Calu3 (cell line): ENCODE measurements at regions not wholly inside any gene's neighbourhood (a gene's known extent, or its start where the extent isn't known, plus 50 kb on each side); places are given as distances from the start of the nearest gene placed in this dataset.

Experiments
- BruUV-seq: library from RNA; stranded (reverse); fragments of 400-500 nt; replicated peaks from 2 replicates; lab custom pipeline; 2021; lab: Mats Ljungman, UMichigan
- CTCF ChIA-PET: fragments of 300-600 bp; sonication (Branson Sonifier 250); formaldehyde crosslinking; loops from one replicate; lab custom pipeline; 2022; ENCODE audit warnings: antibody characterized with exemption; lab: Charles Lee
- DNase-seq: peaks from one replicate; pipeline ENCODE4 v3.0.0; 2022
- H3K27ac Mint-ChIP-seq: one replicate; pipeline ENCODE4 v1.8.0; 2022; ENCODE audit warnings: mixed read lengths; ENCODE audit not compliant: unreplicated experiment
- H3K27me3 Mint-ChIP-seq: one replicate; pipeline ENCODE4 v1.8.0; 2022; ENCODE audit warnings: mixed read lengths; ENCODE audit not compliant: unreplicated experiment
- H3K36me3 Mint-ChIP-seq: one replicate; pipeline ENCODE4 v1.8.0; 2022; ENCODE audit warnings: mild to moderate bottlenecking, moderate library complexity, mixed read lengths; ENCODE audit not compliant: insufficient read depth, unreplicated experiment
- H3K4me1 Mint-ChIP-seq: one replicate; pipeline ENCODE4 v1.8.0; 2022; ENCODE audit warnings: mild to moderate bottlenecking, low read depth, mixed read lengths; ENCODE audit not compliant: unreplicated experiment
- H3K4me3 Mint-ChIP-seq: one replicate; pipeline ENCODE4 v1.8.0; 2022; ENCODE audit warnings: mild to moderate bottlenecking, low read depth, moderate library complexity, mixed read lengths; ENCODE audit not compliant: unreplicated experiment
- H3K9me3 Mint-ChIP-seq: one replicate; pipeline ENCODE4 v1.8.0; 2022; ENCODE audit warnings: low read depth, mixed read lengths; ENCODE audit not compliant: unreplicated experiment
- intact Hi-C: fragments of 100-400 bp; cut with micrococcal nuclease; formaldehyde crosslinking; loops from one replicate; pipeline ENCODE4 v1.10.0; 2022; ENCODE audit not compliant: unreplicated experiment
- TF ChIP-seq, protein P1 (sequence below): fragments of 200-600 bp; IDR thresholded peaks from one replicate; pipeline ENCODE4 v1.8.0; 2022; ENCODE audit warnings: antibody characterized with exemption; ENCODE audit not compliant: unreplicated experiment

DNA sequence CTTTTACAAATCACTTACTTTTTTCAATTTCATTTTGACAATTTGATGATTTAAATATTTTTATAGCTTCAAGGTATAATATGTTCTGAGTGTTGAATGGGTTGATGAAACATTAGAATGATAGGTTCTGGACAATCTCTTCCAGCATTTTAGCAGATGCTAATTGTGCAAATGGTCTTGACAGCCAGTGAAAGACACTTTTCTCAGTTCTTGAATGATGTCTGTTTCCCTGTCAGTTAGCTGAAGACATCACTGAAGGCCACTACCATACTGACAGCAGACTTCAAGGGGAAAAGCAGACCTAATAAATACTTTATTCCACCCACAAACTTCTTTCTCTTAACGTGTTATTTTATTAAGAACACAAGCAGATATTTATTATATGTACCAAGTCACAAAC, 498.6 kb downstream of the GRXCR1 start:
- no peaks in the 10 kb centered on the region for H3K9me3 Mint-ChIP-seq
- no peak overlapping the region for H3K27ac Mint-ChIP-seq
- no peak for DNase-seq
- TF ChIP-seq, protein P1, sequence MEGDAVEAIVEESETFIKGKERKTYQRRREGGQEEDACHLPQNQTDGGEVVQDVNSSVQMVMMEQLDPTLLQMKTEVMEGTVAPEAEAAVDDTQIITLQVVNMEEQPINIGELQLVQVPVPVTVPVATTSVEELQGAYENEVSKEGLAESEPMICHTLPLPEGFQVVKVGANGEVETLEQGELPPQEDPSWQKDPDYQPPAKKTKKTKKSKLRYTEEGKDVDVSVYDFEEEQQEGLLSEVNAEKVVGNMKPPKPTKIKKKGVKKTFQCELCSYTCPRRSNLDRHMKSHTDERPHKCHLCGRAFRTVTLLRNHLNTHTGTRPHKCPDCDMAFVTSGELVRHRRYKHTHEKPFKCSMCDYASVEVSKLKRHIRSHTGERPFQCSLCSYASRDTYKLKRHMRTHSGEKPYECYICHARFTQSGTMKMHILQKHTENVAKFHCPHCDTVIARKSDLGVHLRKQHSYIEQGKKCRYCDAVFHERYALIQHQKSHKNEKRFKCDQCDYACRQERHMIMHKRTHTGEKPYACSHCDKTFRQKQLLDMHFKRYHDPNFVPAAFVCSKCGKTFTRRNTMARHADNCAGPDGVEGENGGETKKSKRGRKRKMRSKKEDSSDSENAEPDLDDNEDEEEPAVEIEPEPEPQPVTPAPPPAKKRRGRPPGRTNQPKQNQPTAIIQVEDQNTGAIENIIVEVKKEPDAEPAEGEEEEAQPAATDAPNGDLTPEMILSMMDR, result no peak
- H3K27me3 Mint-ChIP-seq, result no peaks in the 10 kb centered on the region
- CTCF ChIA-PET, result no interaction called here
- no peaks in the 10 kb centered on the region for H3K36me3 Mint-ChIP-seq
- intact Hi-C loops, result no loop called here
- H3K4me3 Mint-ChIP-seq, result no peak overlapping the region
- no peaks in the 10 kb centered on the region for H3K4me1 Mint-ChIP-seq
- BruUV-seq, result no TSS peak

DNA sequence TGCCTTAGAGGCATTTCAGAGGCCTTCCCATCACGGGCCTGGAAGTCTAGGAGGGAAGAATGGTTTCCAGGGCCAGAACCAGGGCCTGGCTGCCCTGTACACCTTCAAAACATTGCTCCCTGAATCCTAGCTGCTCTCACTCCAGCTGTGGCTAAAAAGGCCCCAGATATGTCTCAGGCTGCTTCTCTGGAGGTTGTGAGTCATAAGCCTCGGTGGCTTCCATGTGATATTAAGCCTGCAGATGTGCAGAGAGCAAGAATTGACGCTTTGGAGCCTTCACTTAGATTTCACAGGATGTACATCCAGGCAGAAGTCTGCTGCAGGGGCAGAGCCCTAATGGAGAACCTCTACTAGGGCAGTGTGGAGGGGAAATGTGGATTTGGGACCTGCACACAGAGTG, 502.5 kb downstream of the GRXCR1 start:
- peaks cover 10% of the 10 kb centered on the region for H3K9me3 Mint-ChIP-seq
- no peak overlapping the region for H3K4me3 Mint-ChIP-seq
- intact Hi-C loops, result no loop called here
- DNase-seq, result no peak
- H3K27me3 Mint-ChIP-seq, result no peaks in the 10 kb centered on the region
- no peak overlapping the region for H3K27ac Mint-ChIP-seq
- no TSS peak for BruUV-seq
- CTCF ChIA-PET, result no interaction called here
- no peaks in the 10 kb centered on the region for H3K36me3 Mint-ChIP-seq
- no peaks in the 10 kb centered on the region for H3K4me1 Mint-ChIP-seq
- TF ChIP-seq, protein P1, result no peak

DNA sequence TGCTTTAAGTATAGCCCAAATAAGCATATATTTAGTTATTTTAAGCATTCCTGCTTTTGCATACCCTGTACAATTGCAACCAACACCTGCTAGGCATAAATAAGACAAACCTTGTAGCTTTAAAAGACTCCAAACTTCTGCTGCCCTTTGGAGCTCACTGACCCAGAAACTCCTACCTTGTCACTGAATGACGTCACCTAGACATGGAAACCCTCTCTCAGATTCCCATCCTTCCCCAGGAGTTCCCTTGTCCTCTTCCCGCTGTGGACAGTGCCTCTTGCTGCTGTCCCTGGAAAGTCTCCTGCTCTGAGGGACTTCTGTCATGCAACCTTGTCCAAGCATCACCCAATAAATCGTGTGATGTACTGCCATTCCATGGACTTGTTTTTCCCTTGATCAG, 507.2 kb downstream of the GRXCR1 start:
- Mint-ChIP-seq H3K27ac (no peak overlapping the region), H3K36me3 (no peaks in the 10 kb centered on the region), H3K9me3 (peaks cover 12% of the 10 kb centered on the region), H3K27me3 (no peaks in the 10 kb centered on the region), H3K4me3 (no peak overlapping the region), H3K4me1 (no peaks in the 10 kb centered on the region)
- intact Hi-C loops, result loop anchor here (10.0 kb wide), 1 partner anchor 895 kb away; no protein-coding TSS in a partner anchor
- TF ChIP-seq, protein P1, result no peak
- CTCF ChIA-PET, result no interaction called here
- no TSS peak for BruUV-seq
- no peak for DNase-seq

DNA sequence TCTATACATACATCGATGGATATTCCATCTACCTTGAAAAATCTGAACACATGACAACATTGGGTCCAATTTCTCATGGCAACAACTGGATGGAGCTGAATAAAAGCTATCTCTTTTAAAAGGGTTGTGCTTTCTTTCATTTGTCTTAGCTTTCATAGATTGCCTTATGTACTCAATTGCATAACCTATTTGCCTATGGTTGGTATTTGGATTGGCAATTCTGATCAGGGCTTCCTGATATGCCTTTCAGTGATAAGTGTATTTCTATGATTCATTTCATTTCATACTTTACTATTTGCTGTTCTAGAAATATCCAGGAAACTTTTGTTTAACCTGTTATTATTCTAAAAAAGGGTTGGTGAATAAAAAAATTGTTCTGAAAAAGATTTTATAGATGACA, 509.9 kb downstream of the GRXCR1 start:
- TF ChIP-seq, protein P1, result no peak

More for the DNA sequence above, 509.9 kb downstream of the GRXCR1 start:
- intact Hi-C loops, result loop anchor here (10.0 kb wide), 1 partner anchor 892 kb away; no protein-coding TSS in a partner anchor
- H3K27me3 Mint-ChIP-seq, result no peaks in the 10 kb centered on the region
- CTCF ChIA-PET, result no interaction called here
- no peak for DNase-seq
- H3K4me1 Mint-ChIP-seq, result no peaks in the 10 kb centered on the region
- no peaks in the 10 kb centered on the region for H3K36me3 Mint-ChIP-seq
- no peak overlapping the region for H3K4me3 Mint-ChIP-seq
- peaks cover 10% of the 10 kb centered on the region for H3K9me3 Mint-ChIP-seq
- no peak overlapping the region for H3K27ac Mint-ChIP-seq
- BruUV-seq, result no TSS peak
